Kidney epithelial cell (primary cell): ENCODE measurements at regions not wholly inside any gene's neighbourhood (a gene's known extent, or its start where the extent isn't known, plus 50 kb on each side); places are given as distances from the start of the nearest gene placed in this dataset.

Source experiments
- DNase-seq: peaks from one replicate; pipeline ENCODE4 v3.0.0-alpha.2; 2010; ENCODE audit warnings: low read depth
- H3K27me3 ChIP-seq: 2 replicates; pipeline ENCODE4 v1.6.0; 2011; ENCODE audit warnings: low read length; ENCODE audit not compliant: control insufficient read depth, insufficient read depth
- H3K36me3 ChIP-seq: 2 replicates; pipeline ENCODE4 v1.5.1; 2011; ENCODE audit warnings: low read length; ENCODE audit not compliant: control insufficient read depth, insufficient read depth
- H3K4me3 ChIP-seq: 2 replicates; pipeline ENCODE4 v1.5.1; 2011; ENCODE audit warnings: low read depth, mild to moderate bottlenecking, control low read depth, low read length
- CTCF ChIP-seq: IDR thresholded peaks from 2 replicates; pipeline ENCODE4 v1.5.1; 2011; ENCODE audit warnings: mild to moderate bottlenecking, moderate library complexity, low read length, control low read depth, inconsistent platforms; ENCODE audit not compliant: insufficient read depth, poor library complexity, severe bottlenecking

- TF ChIP-seq CTCF: no peak
- no peak for DNase-seq
- Histone ChIP-seq H3K4me3 (no peak overlapping the region), H3K27me3 (no peaks in the 10 kb centered on the region), H3K36me3 (no peaks in the 10 kb centered on the region)
Observed at GRCh38 chr4:136336479-136336878, 1195.8 kb downstream of the PCDH18 start.

- no peaks in the 10 kb centered on the region for H3K36me3 ChIP-seq
- H3K27me3 ChIP-seq: no peaks in the 10 kb centered on the region
- DNase-seq: no peak
- H3K4me3 ChIP-seq: no peak overlapping the region
- peak; percentile 36 for TF ChIP-seq CTCF
Observed at GRCh38 chr4:136329042-136329662, 1203.1 kb downstream of the PCDH18 start.

GRCh38 chr4:136328131-136328530 is 1204.2 kb downstream of the PCDH18 start:
- Histone ChIP-seq H3K36me3 (no peaks in the 10 kb centered on the region), H3K4me3 (no peak overlapping the region), H3K27me3 (no peaks in the 10 kb centered on the region)
- no peak for DNase-seq
- TF ChIP-seq CTCF: no peak

- H3K4me3 ChIP-seq: no peak overlapping the region
- TF ChIP-seq CTCF: no peak
- no peaks in the 10 kb centered on the region for H3K27me3 ChIP-seq
- no peak for DNase-seq
- H3K36me3 ChIP-seq: no peaks in the 10 kb centered on the region
Observed at GRCh38 chr4:136320465-136320813, 1211.9 kb downstream of the PCDH18 start.

- no peaks in the 10 kb centered on the region for H3K27me3 ChIP-seq
- peak; percentile 91 for DNase-seq
- H3K36me3 ChIP-seq: no peaks in the 10 kb centered on the region
- TF ChIP-seq CTCF: no peak
- H3K4me3 ChIP-seq: no peak overlapping the region
Observed at GRCh38 chr4:136319789-136320464, 1212.4 kb downstream of the PCDH18 start.

- Histone ChIP-seq H3K4me3 (no peak overlapping the region), H3K27me3 (no peaks in the 10 kb centered on the region), H3K36me3 (no peaks in the 10 kb centered on the region)
- no peak for DNase-seq
- TF ChIP-seq CTCF: no peak
Observed at GRCh38 chr4:136316961-136317360, 1215.3 kb downstream of the PCDH18 start.
